Karpas-422 (cell line): ENCODE measurements at regions not wholly inside any gene's neighbourhood (a gene's known extent, or its start where the extent isn't known, plus 50 kb on each side); places are given as distances from the start of the nearest gene placed in this dataset.

Experiments
- DNase-seq: peaks from one replicate; pipeline ENCODE4 v3.0.0-alpha.2; 2015
- H2AFZ ChIP-seq: fragments of 200-600 bp; sonication (generic); 2 replicates; pipeline ENCODE4 v1.6.1; 2014; ENCODE audit warnings: antibody characterized with exemption, low read length, mixed read lengths
- H3K27ac ChIP-seq: fragments of 200-600 bp; sonication (generic); 2 replicates; pipeline ENCODE4 v1.5.1; 2014; ENCODE audit warnings: mild to moderate bottlenecking, low read length, moderate library complexity
- H3K27me3 ChIP-seq: fragments of 200-600 bp; sonication (generic); 2 replicates; pipeline ENCODE4 v1.6.1; 2014; ENCODE audit warnings: low read length, mixed read lengths
- H3K36me3 ChIP-seq: fragments of 200-600 bp; sonication (generic); 2 replicates; pipeline ENCODE4 v1.6.1; 2014; ENCODE audit warnings: low read length, mixed read lengths; ENCODE audit not compliant: insufficient read depth
- H3K4me1 ChIP-seq: fragments of 200-600 bp; sonication (generic); 2 replicates; pipeline ENCODE4 v1.6.1; 2014; ENCODE audit warnings: mild to moderate bottlenecking, low read length, mixed read lengths
- H3K4me2 ChIP-seq: fragments of 200-600 bp; sonication (generic); 2 replicates; pipeline ENCODE4 v1.6.1; 2014; ENCODE audit warnings: low read length, low read depth, mild to moderate bottlenecking; ENCODE audit not compliant: poor library complexity, severe bottlenecking
- H3K4me3 ChIP-seq: fragments of 200-600 bp; sonication (generic); 2 replicates; pipeline ENCODE4 v1.5.1; 2014; ENCODE audit warnings: mild to moderate bottlenecking, antibody characterized with exemption, low read length, mixed read lengths
- H3K79me2 ChIP-seq: fragments of 200-600 bp; sonication (generic); 2 replicates; pipeline ENCODE4 v1.6.1; 2014; ENCODE audit warnings: mild to moderate bottlenecking, low read length, mixed read lengths
- H3K9ac ChIP-seq: fragments of 200-600 bp; sonication (generic); 2 replicates; pipeline ENCODE4 v1.6.0; 2014; ENCODE audit warnings: low read length
- H3K9me2 ChIP-seq: fragments of 200-600 bp; sonication (generic), shearing (Covaris generic); replicated peaks from 2 replicates; pipeline ENCODE4 v1.6.0; 2014; ENCODE audit warnings: mild to moderate bottlenecking, low read length, moderate library complexity; ENCODE audit not compliant: insufficient read depth
- H3K9me3 ChIP-seq: fragments of 300-700, 200-600 bp; sonication (generic); 2 replicates; pipeline ENCODE4 v1.6.1; 2014; ENCODE audit warnings: low read length, mixed read lengths
- H4K20me1 ChIP-seq: fragments of 200-600 bp; sonication (generic); 2 replicates; pipeline ENCODE4 v1.6.1; 2014; ENCODE audit warnings: mild to moderate bottlenecking, antibody characterized with exemption, low read length, low read depth; ENCODE audit not compliant: insufficient read depth

- no peaks in the 10 kb centered on the region for H3K79me2 ChIP-seq
- H3K4me1 ChIP-seq = no peaks in the 10 kb centered on the region
- H3K4me2 ChIP-seq = no peak overlapping the region
- H3K9me3 ChIP-seq = no peaks in the 10 kb centered on the region
- no peak overlapping the region for H3K27ac ChIP-seq
- no peaks in the 10 kb centered on the region for H3K9me2 ChIP-seq
- H3K27me3 ChIP-seq = no peaks in the 10 kb centered on the region
- H4K20me1 ChIP-seq = no peaks in the 10 kb centered on the region
- no peak for DNase-seq
- H3K9ac ChIP-seq = no peak overlapping the region
- no peaks in the 10 kb centered on the region for H3K36me3 ChIP-seq
- H2AFZ ChIP-seq = no peak overlapping the region
- no peak overlapping the region for H3K4me3 ChIP-seq
Measured at GRCh38 chr9:38158628-38159027, 89.6 kb upstream of the SHB start.

GRCh38 chr9:38157711-38158110, 88.7 kb upstream of the SHB start:
- H3K4me1 ChIP-seq = no peaks in the 10 kb centered on the region
- no peaks in the 10 kb centered on the region for H3K9me2 ChIP-seq
- no peak for DNase-seq
- H3K4me2 ChIP-seq = no peak overlapping the region
- no peaks in the 10 kb centered on the region for H3K9me3 ChIP-seq
- no peak overlapping the region for H3K9ac ChIP-seq
- no peaks in the 10 kb centered on the region for H3K27me3 ChIP-seq
- H3K36me3 ChIP-seq = no peaks in the 10 kb centered on the region
- H4K20me1 ChIP-seq = no peaks in the 10 kb centered on the region
- H3K27ac ChIP-seq = no peak overlapping the region
- no peak overlapping the region for H3K4me3 ChIP-seq
- no peaks in the 10 kb centered on the region for H3K79me2 ChIP-seq
- no peak overlapping the region for H2AFZ ChIP-seq

- Histone ChIP-seq H3K36me3 (no peaks in the 10 kb centered on the region), H4K20me1 (no peaks in the 10 kb centered on the region), H3K27me3 (no peaks in the 10 kb centered on the region), H3K9me3 (no peaks in the 10 kb centered on the region), H3K79me2 (no peaks in the 10 kb centered on the region), H3K9ac (no peak overlapping the region), H3K27ac (no peak overlapping the region), H3K4me1 (no peaks in the 10 kb centered on the region), H2AFZ (no peak overlapping the region), H3K4me3 (no peak overlapping the region), H3K4me2 (no peak overlapping the region), H3K9me2 (no peaks in the 10 kb centered on the region)
- DNase-seq = no peak
Measured at GRCh38 chr9:38154501-38155421, 85.7 kb upstream of the SHB start.

- Histone ChIP-seq H3K27ac (no peak overlapping the region), H3K36me3 (no peaks in the 10 kb centered on the region), H3K79me2 (no peaks in the 10 kb centered on the region), H3K27me3 (no peaks in the 10 kb centered on the region), H3K4me3 (no peak overlapping the region), H3K9me2 (no peaks in the 10 kb centered on the region), H2AFZ (no peak overlapping the region), H3K9me3 (no peaks in the 10 kb centered on the region), H4K20me1 (no peaks in the 10 kb centered on the region), H3K4me2 (no peak overlapping the region), H3K9ac (no peak overlapping the region), H3K4me1 (no peaks in the 10 kb centered on the region)
- no peak for DNase-seq
Measured at GRCh38 chr9:38153910-38154291, 84.9 kb upstream of the SHB start.

GRCh38 chr9:38153152-38153909, 84.3 kb upstream of the SHB start:
- Histone ChIP-seq H3K9me3 (no peaks in the 10 kb centered on the region), H4K20me1 (no peaks in the 10 kb centered on the region), H3K27ac (no peak overlapping the region), H3K9me2 (no peaks in the 10 kb centered on the region), H3K4me3 (no peak overlapping the region), H3K79me2 (no peaks in the 10 kb centered on the region), H3K36me3 (no peaks in the 10 kb centered on the region), H3K4me2 (no peak overlapping the region), H3K4me1 (no peaks in the 10 kb centered on the region), H3K27me3 (no peaks in the 10 kb centered on the region), H2AFZ (no peak overlapping the region), H3K9ac (no peak overlapping the region)
- no peak for DNase-seq

DNA sequence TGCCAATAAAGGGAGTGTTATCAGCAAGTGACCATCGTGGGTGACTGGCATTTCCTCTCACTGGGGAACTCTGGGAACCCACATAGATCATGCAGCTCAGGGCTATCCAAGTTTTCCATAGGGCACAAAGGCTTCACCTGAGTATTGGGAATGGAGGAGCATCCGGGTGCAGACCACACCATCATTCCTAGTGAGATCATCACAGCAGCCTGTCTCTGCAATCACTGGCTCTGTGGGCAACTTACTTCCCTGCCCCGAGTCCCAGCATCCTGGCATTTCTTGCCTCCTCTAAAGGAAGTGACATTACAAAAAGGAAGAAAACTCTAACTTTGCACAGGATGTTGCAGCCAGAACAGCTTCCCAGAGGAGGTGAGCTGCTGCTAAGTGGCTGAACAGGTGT, 80.6 kb upstream of the SHB start:
- no peaks in the 10 kb centered on the region for H4K20me1 ChIP-seq
- no peaks in the 10 kb centered on the region for H3K79me2 ChIP-seq
- no peaks in the 10 kb centered on the region for H3K27me3 ChIP-seq
- H3K27ac ChIP-seq = no peak overlapping the region
- no peak for DNase-seq
- no peaks in the 10 kb centered on the region for H3K9me2 ChIP-seq
- H3K4me3 ChIP-seq = no peak overlapping the region
- H3K9me3 ChIP-seq = no peaks in the 10 kb centered on the region
- H3K4me1 ChIP-seq = no peaks in the 10 kb centered on the region
- H3K9ac ChIP-seq = no peak overlapping the region
- H3K4me2 ChIP-seq = no peak overlapping the region
- H3K36me3 ChIP-seq = no peaks in the 10 kb centered on the region
- H2AFZ ChIP-seq = no peak overlapping the region

DNA sequence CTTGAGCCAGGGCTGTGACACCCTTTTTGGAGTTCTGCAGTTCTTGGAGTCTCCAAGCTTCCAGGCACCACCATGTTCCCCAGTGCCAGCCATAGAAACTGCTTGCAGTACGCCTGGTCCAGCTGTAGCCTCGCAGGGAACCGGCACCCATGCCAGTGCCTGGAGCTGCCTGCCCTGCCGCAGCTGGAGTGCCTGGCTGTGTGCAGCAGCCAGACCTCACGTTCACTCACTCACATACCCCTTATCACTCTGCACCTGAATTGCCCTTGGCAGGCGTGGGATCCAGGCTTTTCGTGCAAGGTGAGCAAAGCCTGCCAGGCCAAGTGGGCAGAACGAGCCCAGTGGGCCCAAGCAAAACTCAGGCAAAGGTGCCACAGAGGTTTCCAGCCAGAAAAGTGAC, 77.8 kb upstream of the SHB start:
- no peak overlapping the region for H3K9ac ChIP-seq
- no peaks in the 10 kb centered on the region for H3K79me2 ChIP-seq
- no peaks in the 10 kb centered on the region for H3K9me3 ChIP-seq
- H3K4me2 ChIP-seq = no peak overlapping the region
- no peaks in the 10 kb centered on the region for H3K36me3 ChIP-seq
- H3K27me3 ChIP-seq = no peaks in the 10 kb centered on the region
- H3K9me2 ChIP-seq = no peaks in the 10 kb centered on the region
- no peak overlapping the region for H3K4me3 ChIP-seq
- H3K27ac ChIP-seq = no peak overlapping the region
- H4K20me1 ChIP-seq = no peaks in the 10 kb centered on the region
- H2AFZ ChIP-seq = no peak overlapping the region
- no peaks in the 10 kb centered on the region for H3K4me1 ChIP-seq
- DNase-seq = no peak

DNA sequence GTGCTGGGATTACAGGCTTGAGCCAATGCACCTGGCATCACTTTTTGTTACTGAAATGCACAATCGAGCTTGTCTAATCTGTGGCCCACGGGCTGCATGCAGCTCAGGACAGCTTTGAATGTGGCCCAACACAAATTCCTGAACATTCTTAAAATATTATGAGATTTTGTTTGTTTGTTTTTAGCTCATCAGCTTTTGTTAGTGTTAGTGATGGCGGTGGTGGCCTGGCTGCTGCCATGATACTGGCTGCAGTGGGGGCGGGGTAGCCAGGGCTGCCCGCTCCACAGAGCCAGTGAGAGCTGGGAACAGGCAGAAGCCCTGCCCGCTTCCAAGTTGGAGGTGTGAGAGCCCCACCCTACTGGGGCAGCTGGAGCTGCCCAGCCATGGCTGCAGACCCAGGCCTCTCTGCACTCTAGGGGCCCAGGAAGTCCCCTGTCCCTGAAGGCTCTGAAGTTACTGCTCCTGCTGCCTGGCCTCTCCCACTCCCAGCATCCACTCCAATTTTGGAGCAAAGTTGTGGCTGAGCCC, 76.6 kb upstream of the SHB start:
- no peak for DNase-seq
- Histone ChIP-seq H3K9ac (no peak overlapping the region), H3K36me3 (no peaks in the 10 kb centered on the region), H3K9me3 (no peaks in the 10 kb centered on the region), H3K4me3 (no peak overlapping the region), H3K4me2 (no peak overlapping the region), H3K79me2 (no peaks in the 10 kb centered on the region), H3K27ac (no peak overlapping the region), H3K9me2 (no peaks in the 10 kb centered on the region), H3K27me3 (no peaks in the 10 kb centered on the region), H4K20me1 (no peaks in the 10 kb centered on the region), H3K4me1 (no peaks in the 10 kb centered on the region), H2AFZ (no peak overlapping the region)
